GM13977 (cell line): ENCODE measurements at regions not wholly inside any gene's neighbourhood (a gene's known extent, or its start where the extent isn't known, plus 50 kb on each side); places are given as distances from the start of the nearest gene placed in this dataset.

Experiments
- DNase-seq: peaks from one replicate; pipeline ENCODE4 v3.0.0; 2012; ENCODE audit warnings: low spot score
- in situ Hi-C: fragments of 300-500 bp; cut with MboI; formaldehyde crosslinking; loops from one replicate; pipeline ENCODE4 v1.12.0; 2022; ENCODE audit warnings: low sequenced_read_pairs, low pct_unique_long_range_greater_than_20kb, mixed read lengths, inconsistent platforms; ENCODE audit not compliant: unreplicated experiment
- TF ChIP-seq, protein P1 (sequence below): IDR thresholded peaks from 2 replicates; pipeline ENCODE4 v1.5.1; 2012; ENCODE audit warnings: mild to moderate bottlenecking, control low read depth; ENCODE audit not compliant: insufficient read depth; ENCODE audit errors: extremely low read depth, missing control alignments

GRCh38 chr1:194734970-194735369 lies 1548.6 kb upstream of the B3GALT2 start:
- no peak for DNase-seq

DNA sequence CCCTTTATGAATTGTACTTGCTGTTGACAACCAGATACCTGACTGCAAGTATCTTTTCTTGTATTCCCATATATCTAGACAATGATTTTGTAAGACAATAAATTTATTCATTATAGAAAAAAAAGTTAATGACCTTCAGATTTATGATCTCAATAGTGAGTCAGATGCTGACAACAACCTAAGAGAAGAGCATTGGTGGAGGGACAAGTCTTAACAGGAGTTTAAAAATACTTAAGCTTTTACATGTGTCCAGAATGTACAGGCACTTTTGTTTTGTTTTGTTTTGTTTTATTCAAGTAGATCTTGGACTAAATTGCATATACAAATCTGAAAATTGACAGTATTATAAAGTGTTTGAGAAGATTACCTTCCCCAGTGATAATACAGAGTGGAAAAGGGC lies 1544.6 kb upstream of the B3GALT2 start:
- in situ Hi-C loops, result no loop called here
- TF ChIP-seq, protein P1, sequence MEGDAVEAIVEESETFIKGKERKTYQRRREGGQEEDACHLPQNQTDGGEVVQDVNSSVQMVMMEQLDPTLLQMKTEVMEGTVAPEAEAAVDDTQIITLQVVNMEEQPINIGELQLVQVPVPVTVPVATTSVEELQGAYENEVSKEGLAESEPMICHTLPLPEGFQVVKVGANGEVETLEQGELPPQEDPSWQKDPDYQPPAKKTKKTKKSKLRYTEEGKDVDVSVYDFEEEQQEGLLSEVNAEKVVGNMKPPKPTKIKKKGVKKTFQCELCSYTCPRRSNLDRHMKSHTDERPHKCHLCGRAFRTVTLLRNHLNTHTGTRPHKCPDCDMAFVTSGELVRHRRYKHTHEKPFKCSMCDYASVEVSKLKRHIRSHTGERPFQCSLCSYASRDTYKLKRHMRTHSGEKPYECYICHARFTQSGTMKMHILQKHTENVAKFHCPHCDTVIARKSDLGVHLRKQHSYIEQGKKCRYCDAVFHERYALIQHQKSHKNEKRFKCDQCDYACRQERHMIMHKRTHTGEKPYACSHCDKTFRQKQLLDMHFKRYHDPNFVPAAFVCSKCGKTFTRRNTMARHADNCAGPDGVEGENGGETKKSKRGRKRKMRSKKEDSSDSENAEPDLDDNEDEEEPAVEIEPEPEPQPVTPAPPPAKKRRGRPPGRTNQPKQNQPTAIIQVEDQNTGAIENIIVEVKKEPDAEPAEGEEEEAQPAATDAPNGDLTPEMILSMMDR, result no peak
- DNase-seq, result no peak

More at GRCh38 chr1:194734970-194735369, 1548.6 kb upstream of the B3GALT2 start:
- TF ChIP-seq, protein P1, result no peak
- in situ Hi-C loops, result no loop called here

GRCh38 chr1:194730304-194730703 lies 1543.9 kb upstream of the B3GALT2 start:
- DNase-seq, result no peak
- in situ Hi-C loops, result no loop called here
- TF ChIP-seq, protein P1, result no peak

- in situ Hi-C loops, result no loop called here
- TF ChIP-seq, protein P1, result no peak
- DNase-seq, result no peak
Observed at GRCh38 chr1:194723067-194723466, 1536.7 kb upstream of the B3GALT2 start.

GRCh38 chr1:194717941-194718340 lies 1531.5 kb upstream of the B3GALT2 start:
- no peak for DNase-seq
- in situ Hi-C loops, result no loop called here
- TF ChIP-seq, protein P1, result no peak

DNA sequence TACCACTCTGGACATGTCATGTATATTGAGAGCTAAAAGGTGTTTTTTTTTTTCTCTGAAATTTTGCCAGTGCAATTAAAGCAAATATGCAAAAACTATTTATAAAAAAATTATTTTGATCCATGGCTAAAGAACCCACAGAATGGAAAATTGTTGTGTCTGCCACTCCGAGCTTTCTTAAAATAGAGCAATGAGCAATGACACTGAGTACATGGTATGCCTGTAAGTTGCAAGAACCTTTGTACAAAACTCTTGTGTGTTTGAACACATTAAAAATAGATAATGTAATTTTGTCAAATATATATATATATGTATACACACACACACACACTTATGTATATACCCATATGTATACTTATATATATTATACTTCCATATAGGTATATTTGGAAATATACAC lies 1530.9 kb upstream of the B3GALT2 start:
- in situ Hi-C loops, result no loop called here
- TF ChIP-seq, protein P1, result no peak
- no peak for DNase-seq

GRCh38 chr1:194710671-194711070 lies 1524.3 kb upstream of the B3GALT2 start:
- in situ Hi-C loops, result no loop called here
- TF ChIP-seq, protein P1, result no peak
- no peak for DNase-seq
